ENCODE measurements at regions not wholly inside any gene's neighbourhood (a gene's known extent, or its start where the extent isn't known, plus 50 kb on each side); places are given as distances from the start of the nearest gene placed in this dataset.

- H3K4me3 ChIP-seq, result no peak overlapping the region
- no peak for TF ChIP-seq Cebpa-rat (IDR thresholded peaks at IDR 0.05)
- peaks cover 6% of the 10 kb centered on the region; the same call in 1 of the 2 replicates for H3K9me3 ChIP-seq
- H3K27ac ChIP-seq, result no peak overlapping the region
- H3K27me3 ChIP-seq, result no peaks in the 10 kb centered on the region
- peak overlapping the region; percentile 85 for H3K4me2 ChIP-seq
- no peaks in the 10 kb centered on the region for H3K36me3 ChIP-seq
- H4K20me1 ChIP-seq, result 0 out of 2 replicates have a peak, but pooled peaks cover 9% of the 10 kb centered on the region
- H3K4me1 ChIP-seq, result peaks cover 46% of the 10 kb centered on the region
- H3K9ac ChIP-seq, result no peak overlapping the region
Measured at GRCh38 chr10:132477066-132477397, 60.6 kb upstream of the INPP5A start.

GRCh38 chr10:132477398-132478340, 59.9 kb upstream of the INPP5A start:
- H4K20me1 ChIP-seq, result 0 out of 2 replicates have a peak, but pooled peaks cover 9% of the 10 kb centered on the region
- no peak overlapping the region; the same call in 1 of the 2 replicates for H3K9ac ChIP-seq
- H3K27ac ChIP-seq, result peak overlapping the region; percentile 35; the same call in 1 of the 2 replicates
- H3K4me3 ChIP-seq, result no peak overlapping the region; the same call in 1 of the 2 replicates
- peaks cover 46% of the 10 kb centered on the region for H3K4me1 ChIP-seq
- no peaks in the 10 kb centered on the region for H3K9me3 ChIP-seq
- H3K27me3 ChIP-seq, result no peaks in the 10 kb centered on the region
- H3K4me2 ChIP-seq, result peak overlapping the region; percentile 85
- TF ChIP-seq Cebpa-rat (IDR thresholded peaks at IDR 0.05), result no peak
- H3K36me3 ChIP-seq, result no peaks in the 10 kb centered on the region

- H3K4me1 ChIP-seq, result peaks cover 46% of the 10 kb centered on the region
- no peak overlapping the region; the same call in 1 of the 2 replicates for H3K4me3 ChIP-seq
- peak overlapping the region; percentile 35; the same call in 1 of the 2 replicates for H3K27ac ChIP-seq
- H4K20me1 ChIP-seq, result 0 out of 2 replicates have a peak, but pooled peaks cover 9% of the 10 kb centered on the region
- no peak for TF ChIP-seq Cebpa-rat (IDR thresholded peaks at IDR 0.05)
- H3K9ac ChIP-seq, result no peak overlapping the region
- peak overlapping the region; percentile 85 for H3K4me2 ChIP-seq
- H3K9me3 ChIP-seq, result no peaks in the 10 kb centered on the region
- H3K27me3 ChIP-seq, result no peaks in the 10 kb centered on the region
- no peaks in the 10 kb centered on the region for H3K36me3 ChIP-seq
Measured at GRCh38 chr10:132478341-132479023, 59.1 kb upstream of the INPP5A start.

- TF ChIP-seq Cebpa-rat (IDR thresholded peaks at IDR 0.05), result no peak
- Histone ChIP-seq H3K27ac (no peak overlapping the region), H3K36me3 (no peaks in the 10 kb centered on the region), H4K20me1 (0 out of 2 replicates have a peak, but pooled peaks cover 9% of the 10 kb centered on the region), H3K4me3 (no peak overlapping the region), H3K9me3 (no peaks in the 10 kb centered on the region), H3K9ac (no peak overlapping the region), H3K4me1 (peaks cover 46% of the 10 kb centered on the region), H3K27me3 (no peaks in the 10 kb centered on the region), H3K4me2 (peak overlapping the region; percentile 85)
Measured at GRCh38 chr10:132479024-132479602, 58.5 kb upstream of the INPP5A start.

GRCh38 chr10:132479603-132480221, 57.9 kb upstream of the INPP5A start:
- Histone ChIP-seq H3K4me2 (peak overlapping the region; percentile 85; the same call in 1 of the 2 replicates), H3K27me3 (no peaks in the 10 kb centered on the region)

GRCh38 chr10:132480356-132480755, 57.2 kb upstream of the INPP5A start:
- Histone ChIP-seq H3K4me3 (no peak overlapping the region), H4K20me1 (0 out of 2 replicates have a peak, but pooled peaks cover 9% of the 10 kb centered on the region), H3K4me2 (peak overlapping the region; percentile 39), H3K4me1 (peaks cover 46% of the 10 kb centered on the region), H3K9me3 (no peaks in the 10 kb centered on the region), H3K9ac (no peak overlapping the region), H3K36me3 (no peaks in the 10 kb centered on the region), H3K27ac (no peak overlapping the region), H3K27me3 (no peaks in the 10 kb centered on the region)
- no peak for TF ChIP-seq Cebpa-rat (IDR thresholded peaks at IDR 0.05)

More at GRCh38 chr10:132479603-132480221, 57.9 kb upstream of the INPP5A start:
- Histone ChIP-seq H3K9me3 (no peaks in the 10 kb centered on the region), H3K27ac (no peak overlapping the region), H3K4me1 (peaks cover 46% of the 10 kb centered on the region), H3K4me3 (no peak overlapping the region), H3K9ac (no peak overlapping the region), H4K20me1 (0 out of 2 replicates have a peak, but pooled peaks cover 9% of the 10 kb centered on the region), H3K36me3 (no peaks in the 10 kb centered on the region)
- no peak for TF ChIP-seq Cebpa-rat (IDR thresholded peaks at IDR 0.05)

GRCh38 chr10:132481690-132482089, 55.9 kb upstream of the INPP5A start:
- Histone ChIP-seq H4K20me1 (0 out of 2 replicates have a peak, but pooled peaks cover 9% of the 10 kb centered on the region), H3K36me3 (no peaks in the 10 kb centered on the region), H3K27me3 (no peaks in the 10 kb centered on the region), H3K4me3 (no peak overlapping the region), H3K4me2 (no peak overlapping the region), H3K9me3 (no peaks in the 10 kb centered on the region), H3K4me1 (peaks cover 38% of the 10 kb centered on the region), H3K9ac (no peak overlapping the region), H3K27ac (no peak overlapping the region)
- no peak for TF ChIP-seq Cebpa-rat (IDR thresholded peaks at IDR 0.05)

GRCh38 chr10:132482090-132482800, 55.3 kb upstream of the INPP5A start:
- peaks cover 32% of the 10 kb centered on the region for H3K4me1 ChIP-seq
- no peak for TF ChIP-seq Cebpa-rat (IDR thresholded peaks at IDR 0.05)
- 0 out of 2 replicates have a peak, but pooled peaks cover 5% of the 10 kb centered on the region for H4K20me1 ChIP-seq
- no peak overlapping the region for H3K27ac ChIP-seq
- H3K36me3 ChIP-seq, result no peaks in the 10 kb centered on the region
- H3K9ac ChIP-seq, result no peak overlapping the region
- no peaks in the 10 kb centered on the region for H3K9me3 ChIP-seq
- no peaks in the 10 kb centered on the region for H3K27me3 ChIP-seq
- no peak overlapping the region for H3K4me2 ChIP-seq
- no peak overlapping the region for H3K4me3 ChIP-seq

Data from BLaER1 (cell line).